ENCODE measurements at regions not wholly inside any gene's neighbourhood (a gene's known extent, or its start where the extent isn't known, plus 50 kb on each side); places are given as distances from the start of the nearest gene placed in this dataset.

DNA sequence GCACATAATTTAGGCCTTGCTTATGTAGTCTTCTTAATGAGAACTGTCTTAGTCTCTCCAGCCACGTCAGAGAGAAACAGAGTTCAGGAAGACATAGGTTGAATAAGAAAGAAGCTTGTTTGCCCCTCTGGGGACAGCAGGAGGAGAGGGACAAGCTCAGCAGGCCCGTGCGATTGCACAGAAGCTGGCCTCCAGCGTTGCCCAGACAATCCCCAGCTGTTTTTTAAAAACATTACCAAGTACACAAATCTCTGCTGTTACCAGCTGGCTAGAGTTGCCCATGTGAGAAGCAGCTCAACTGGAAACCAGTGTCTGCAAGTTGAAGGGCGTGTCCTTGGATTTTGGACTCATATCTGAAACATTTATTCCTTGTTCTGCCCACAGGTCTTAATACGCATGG, 232.6 kb downstream of the EFCAB11 start:
- no peak for TF ChIP-seq POLR2A (IDR thresholded peaks at IDR 0.05)
- TF ChIP-seq, protein P1, sequence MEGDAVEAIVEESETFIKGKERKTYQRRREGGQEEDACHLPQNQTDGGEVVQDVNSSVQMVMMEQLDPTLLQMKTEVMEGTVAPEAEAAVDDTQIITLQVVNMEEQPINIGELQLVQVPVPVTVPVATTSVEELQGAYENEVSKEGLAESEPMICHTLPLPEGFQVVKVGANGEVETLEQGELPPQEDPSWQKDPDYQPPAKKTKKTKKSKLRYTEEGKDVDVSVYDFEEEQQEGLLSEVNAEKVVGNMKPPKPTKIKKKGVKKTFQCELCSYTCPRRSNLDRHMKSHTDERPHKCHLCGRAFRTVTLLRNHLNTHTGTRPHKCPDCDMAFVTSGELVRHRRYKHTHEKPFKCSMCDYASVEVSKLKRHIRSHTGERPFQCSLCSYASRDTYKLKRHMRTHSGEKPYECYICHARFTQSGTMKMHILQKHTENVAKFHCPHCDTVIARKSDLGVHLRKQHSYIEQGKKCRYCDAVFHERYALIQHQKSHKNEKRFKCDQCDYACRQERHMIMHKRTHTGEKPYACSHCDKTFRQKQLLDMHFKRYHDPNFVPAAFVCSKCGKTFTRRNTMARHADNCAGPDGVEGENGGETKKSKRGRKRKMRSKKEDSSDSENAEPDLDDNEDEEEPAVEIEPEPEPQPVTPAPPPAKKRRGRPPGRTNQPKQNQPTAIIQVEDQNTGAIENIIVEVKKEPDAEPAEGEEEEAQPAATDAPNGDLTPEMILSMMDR (IDR thresholded peaks at IDR 0.05): no peak

Measured in suprapubic skin (tissue), 3 donors.